Type B pancreatic cell (in vitro differentiated cells): ENCODE measurements at regions not wholly inside any gene's neighbourhood (a gene's known extent, or its start where the extent isn't known, plus 50 kb on each side); places are given as distances from the start of the nearest gene placed in this dataset.

Experiments
- DNase-seq: peaks from one replicate; pipeline ENCODE4 v3.0.0; 2021; ENCODE audit warnings: mixed read lengths; ENCODE audit not compliant: unreplicated experiment; ENCODE audit errors: extremely low spot score
- H3K27ac Mint-ChIP-seq: 2 replicates; pipeline ENCODE4 v1.8.0; 2021; ENCODE audit warnings: mild to moderate bottlenecking, mixed read lengths
- H3K27me3 Mint-ChIP-seq: 2 replicates; pipeline ENCODE4 v1.8.0; 2021; ENCODE audit warnings: mixed read lengths
- H3K36me3 Mint-ChIP-seq: 2 replicates; pipeline ENCODE4 v1.8.0; 2021; ENCODE audit warnings: mixed read lengths
- H3K4me1 Mint-ChIP-seq: one replicate; pipeline ENCODE4 v1.8.0; 2021; ENCODE audit warnings: mixed read lengths; ENCODE audit not compliant: unreplicated experiment
- H3K4me3 Mint-ChIP-seq: 2 replicates; pipeline ENCODE4 v1.8.0; 2021; ENCODE audit warnings: mild to moderate bottlenecking, mixed read lengths
- H3K9me3 Mint-ChIP-seq: 2 replicates; pipeline ENCODE4 v1.8.0; 2021; ENCODE audit warnings: mixed read lengths
- CTCF ChIP-seq: fragments of 200-600 bp; sonication (generic); conservative IDR thresholded peaks from 2 replicates; pipeline ENCODE4 v1.5.0; 2021; ENCODE audit warnings: antibody characterized with exemption, mild to moderate bottlenecking

- no peak for TF ChIP-seq CTCF
- H3K27me3 Mint-ChIP-seq: no peaks in the 10 kb centered on the region
- H3K36me3 Mint-ChIP-seq: no peaks in the 10 kb centered on the region
- peaks cover 18% of the 10 kb centered on the region for H3K4me1 Mint-ChIP-seq
- DNase-seq: no peak
- no peak overlapping the region for H3K4me3 Mint-ChIP-seq
- H3K27ac Mint-ChIP-seq: peak overlapping the region; percentile 59
- H3K9me3 Mint-ChIP-seq: peaks cover 6% of the 10 kb centered on the region
Measured at GRCh38 chr13:50244355-50244712, 229.1 kb downstream of the KCNRG start.

GRCh38 chr13:50244713-50245574 lies 229.7 kb downstream of the KCNRG start:
- H3K36me3 Mint-ChIP-seq: no peaks in the 10 kb centered on the region
- H3K4me3 Mint-ChIP-seq: no peak overlapping the region
- peaks cover 6% of the 10 kb centered on the region for H3K9me3 Mint-ChIP-seq
- no peak for TF ChIP-seq CTCF
- H3K4me1 Mint-ChIP-seq: peaks cover 18% of the 10 kb centered on the region
- no peak for DNase-seq
- no peaks in the 10 kb centered on the region for H3K27me3 Mint-ChIP-seq
- peak overlapping the region; percentile 59 for H3K27ac Mint-ChIP-seq

DNA sequence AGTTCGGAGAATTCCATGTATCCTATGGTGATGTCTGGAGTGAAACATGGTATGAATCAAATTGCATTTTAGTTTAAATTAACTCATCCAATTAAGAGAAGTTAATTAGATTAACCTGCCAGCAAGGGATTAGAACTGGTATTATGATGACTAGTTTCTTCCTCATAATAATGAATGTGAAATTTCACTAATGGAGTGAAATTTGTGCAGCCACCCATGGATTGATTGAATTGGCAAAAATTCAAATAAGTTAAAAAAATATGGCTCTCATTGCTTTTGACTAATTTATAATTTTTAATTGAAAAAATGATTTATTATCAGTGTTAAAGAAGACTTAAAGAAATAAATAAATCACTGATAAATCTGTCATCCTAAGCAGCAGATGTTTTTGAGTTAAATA lies 232.0 kb downstream of the KCNRG start:
- no peak for TF ChIP-seq CTCF
- Mint-ChIP-seq H3K27me3 (no peaks in the 10 kb centered on the region), H3K27ac (no peak overlapping the region), H3K4me1 (peaks cover 18% of the 10 kb centered on the region), H3K4me3 (no peak overlapping the region), H3K36me3 (no peaks in the 10 kb centered on the region), H3K9me3 (peaks cover 6% of the 10 kb centered on the region)
- no peak for DNase-seq

DNA sequence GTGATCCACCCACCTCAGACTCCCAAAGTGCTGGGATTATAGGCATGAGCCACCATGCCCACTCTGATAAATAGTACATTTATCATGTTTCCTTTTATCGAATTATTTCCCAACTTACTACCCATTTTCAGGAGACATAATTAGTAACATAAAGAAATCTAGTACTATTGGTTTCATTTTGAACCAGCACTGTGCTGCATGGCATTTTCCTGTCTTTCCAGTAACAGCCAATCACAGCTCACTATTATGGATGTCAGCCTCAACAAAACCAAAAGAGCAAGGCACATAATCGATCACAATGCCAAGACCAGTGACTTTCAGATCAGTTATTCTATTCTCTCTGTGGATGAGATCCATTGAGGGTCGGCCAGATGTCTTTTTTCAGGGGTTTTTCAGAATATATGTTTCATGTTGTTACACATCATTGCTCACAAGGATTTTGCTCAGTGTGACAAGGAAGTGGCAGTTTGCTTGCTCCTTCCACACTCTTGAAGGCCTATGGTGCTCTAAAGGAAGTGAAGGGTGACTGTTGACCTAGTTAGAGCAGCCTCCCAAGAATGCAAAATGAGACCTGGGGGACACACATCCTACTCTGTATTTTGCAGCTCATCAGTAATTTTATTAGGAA lies 233.4 kb downstream of the KCNRG start:
- H3K27me3 Mint-ChIP-seq: no peaks in the 10 kb centered on the region
- peaks cover 18% of the 10 kb centered on the region for H3K4me1 Mint-ChIP-seq
- H3K27ac Mint-ChIP-seq: no peak overlapping the region
- TF ChIP-seq CTCF: no peak
- H3K4me3 Mint-ChIP-seq: no peak overlapping the region
- peaks cover 12% of the 10 kb centered on the region for H3K9me3 Mint-ChIP-seq
- no peak for DNase-seq
- no peaks in the 10 kb centered on the region for H3K36me3 Mint-ChIP-seq

GRCh38 chr13:50249144-50249521 lies 233.9 kb downstream of the KCNRG start:
- no peak overlapping the region for H3K27ac Mint-ChIP-seq
- no peaks in the 10 kb centered on the region for H3K36me3 Mint-ChIP-seq
- no peak for TF ChIP-seq CTCF
- no peaks in the 10 kb centered on the region for H3K27me3 Mint-ChIP-seq
- H3K4me1 Mint-ChIP-seq: peaks cover 13% of the 10 kb centered on the region
- peaks cover 12% of the 10 kb centered on the region for H3K9me3 Mint-ChIP-seq
- no peak overlapping the region for H3K4me3 Mint-ChIP-seq
- no peak for DNase-seq
